ENCODE measurements at regions not wholly inside any gene's neighbourhood (a gene's known extent, or its start where the extent isn't known, plus 50 kb on each side); places are given as distances from the start of the nearest gene placed in this dataset.

DNA sequence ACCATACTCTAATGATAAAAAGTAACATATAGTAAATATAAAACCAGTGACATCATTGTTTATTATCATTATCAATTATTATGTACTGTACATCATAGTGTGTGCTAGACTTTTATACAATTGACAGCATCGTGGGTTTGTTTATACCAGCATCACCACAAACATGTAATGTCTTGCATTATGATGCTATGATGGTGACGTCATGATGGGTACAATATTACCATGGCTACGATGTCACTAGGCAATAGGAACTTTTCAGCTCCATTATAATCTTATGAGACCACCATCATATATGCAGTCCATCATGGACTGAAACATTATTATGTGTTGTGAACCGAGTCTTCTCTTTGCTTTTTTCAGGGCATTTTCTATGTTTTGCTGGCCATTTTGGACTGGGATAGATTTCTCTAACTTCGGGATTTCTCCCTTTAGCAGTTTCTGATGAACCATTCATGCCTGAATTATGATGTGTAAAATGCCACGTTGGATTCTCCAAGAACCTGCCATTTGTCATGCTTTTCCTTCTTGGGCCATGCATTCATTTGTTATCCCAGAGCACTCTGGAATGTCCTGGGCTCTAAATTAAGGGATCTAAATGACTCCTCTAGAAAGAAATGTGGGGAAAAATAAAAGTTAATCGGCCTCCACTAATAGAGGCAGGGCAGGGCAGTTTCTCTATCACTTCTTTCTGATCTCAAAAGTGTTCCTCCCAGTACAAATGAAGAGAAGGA lies 325.6 kb upstream of the TNP1 start:
- TF ChIP-seq, protein P1, sequence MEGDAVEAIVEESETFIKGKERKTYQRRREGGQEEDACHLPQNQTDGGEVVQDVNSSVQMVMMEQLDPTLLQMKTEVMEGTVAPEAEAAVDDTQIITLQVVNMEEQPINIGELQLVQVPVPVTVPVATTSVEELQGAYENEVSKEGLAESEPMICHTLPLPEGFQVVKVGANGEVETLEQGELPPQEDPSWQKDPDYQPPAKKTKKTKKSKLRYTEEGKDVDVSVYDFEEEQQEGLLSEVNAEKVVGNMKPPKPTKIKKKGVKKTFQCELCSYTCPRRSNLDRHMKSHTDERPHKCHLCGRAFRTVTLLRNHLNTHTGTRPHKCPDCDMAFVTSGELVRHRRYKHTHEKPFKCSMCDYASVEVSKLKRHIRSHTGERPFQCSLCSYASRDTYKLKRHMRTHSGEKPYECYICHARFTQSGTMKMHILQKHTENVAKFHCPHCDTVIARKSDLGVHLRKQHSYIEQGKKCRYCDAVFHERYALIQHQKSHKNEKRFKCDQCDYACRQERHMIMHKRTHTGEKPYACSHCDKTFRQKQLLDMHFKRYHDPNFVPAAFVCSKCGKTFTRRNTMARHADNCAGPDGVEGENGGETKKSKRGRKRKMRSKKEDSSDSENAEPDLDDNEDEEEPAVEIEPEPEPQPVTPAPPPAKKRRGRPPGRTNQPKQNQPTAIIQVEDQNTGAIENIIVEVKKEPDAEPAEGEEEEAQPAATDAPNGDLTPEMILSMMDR (IDR thresholded peaks at IDR 0.05; ENCODE audit: partially characterized antibody, unreplicated experiment) = no peak
- no peaks in the 10 kb centered on the region for H3K9me3 Mint-ChIP-seq (ENCODE audit: unreplicated experiment)
- DNase-seq = no peak
- no peaks in the 10 kb centered on the region for H3K36me3 Mint-ChIP-seq (ENCODE audit: unreplicated experiment)
- no peak overlapping the region for H3K27ac Mint-ChIP-seq (ENCODE audit: unreplicated experiment)
- no peaks in the 10 kb centered on the region for H3K27me3 Mint-ChIP-seq (ENCODE audit: unreplicated experiment)
- H3K4me1 Mint-ChIP-seq (ENCODE audit: low read depth, unreplicated experiment) = no peaks in the 10 kb centered on the region
- no peak overlapping the region for H3K4me3 Mint-ChIP-seq (ENCODE audit: unreplicated experiment)

DNA sequence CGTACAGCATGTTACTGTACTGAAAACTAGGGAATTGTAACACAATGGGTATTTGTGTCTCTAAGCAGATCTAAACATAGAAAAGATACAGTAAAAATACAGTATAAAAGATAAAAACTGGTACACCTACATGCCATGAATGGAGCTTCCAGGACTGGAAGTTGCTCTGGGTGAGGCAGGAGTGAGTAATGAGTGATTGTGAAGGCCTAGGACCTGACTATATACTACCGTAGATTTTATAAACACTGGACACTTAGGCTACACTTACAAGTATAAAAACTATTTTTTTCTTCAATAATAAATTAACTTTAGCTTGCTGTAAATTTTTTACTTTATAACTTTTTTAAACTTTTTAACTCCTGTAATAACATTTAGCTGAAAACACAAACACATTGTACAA lies 324.4 kb upstream of the TNP1 start:
- Mint-ChIP-seq H3K27me3 (ENCODE audit: unreplicated experiment) (no peaks in the 10 kb centered on the region), H3K36me3 (ENCODE audit: unreplicated experiment) (no peaks in the 10 kb centered on the region), H3K4me3 (ENCODE audit: unreplicated experiment) (no peak overlapping the region), H3K27ac (ENCODE audit: unreplicated experiment) (no peak overlapping the region), H3K4me1 (ENCODE audit: low read depth, unreplicated experiment) (no peaks in the 10 kb centered on the region), H3K9me3 (ENCODE audit: unreplicated experiment) (no peaks in the 10 kb centered on the region)
- TF ChIP-seq, protein P1 (IDR thresholded peaks at IDR 0.05; ENCODE audit: partially characterized antibody, unreplicated experiment) = no peak
- DNase-seq = no peak

DNA sequence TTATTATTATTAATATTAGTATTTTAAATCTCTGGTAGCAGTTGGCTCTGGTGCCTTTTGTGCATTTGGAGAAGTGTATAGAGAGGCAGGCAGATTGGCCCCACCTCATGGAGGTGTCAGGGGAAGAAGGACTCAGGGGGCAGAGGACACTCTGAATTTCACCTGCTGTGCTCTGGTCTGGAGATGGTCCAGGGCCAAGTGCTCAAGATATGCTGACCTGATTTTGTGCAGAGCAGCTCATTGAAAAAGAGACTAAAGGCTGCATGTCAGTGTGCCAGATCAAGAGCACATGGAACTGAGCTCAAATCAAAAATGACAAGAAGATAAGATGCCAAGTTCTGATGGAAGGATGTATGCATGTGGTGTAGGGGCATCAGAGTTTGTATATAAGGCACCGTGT lies 323.6 kb upstream of the TNP1 start:
- DNase-seq = no peak
- Mint-ChIP-seq H3K27ac (ENCODE audit: unreplicated experiment) (no peak overlapping the region), H3K36me3 (ENCODE audit: unreplicated experiment) (peaks cover 3% of the 10 kb centered on the region), H3K4me3 (ENCODE audit: unreplicated experiment) (no peak overlapping the region), H3K9me3 (ENCODE audit: unreplicated experiment) (no peaks in the 10 kb centered on the region), H3K4me1 (ENCODE audit: low read depth, unreplicated experiment) (no peaks in the 10 kb centered on the region), H3K27me3 (ENCODE audit: unreplicated experiment) (no peaks in the 10 kb centered on the region)
- TF ChIP-seq, protein P1 (IDR thresholded peaks at IDR 0.05; ENCODE audit: partially characterized antibody, unreplicated experiment) = no peak

DNA sequence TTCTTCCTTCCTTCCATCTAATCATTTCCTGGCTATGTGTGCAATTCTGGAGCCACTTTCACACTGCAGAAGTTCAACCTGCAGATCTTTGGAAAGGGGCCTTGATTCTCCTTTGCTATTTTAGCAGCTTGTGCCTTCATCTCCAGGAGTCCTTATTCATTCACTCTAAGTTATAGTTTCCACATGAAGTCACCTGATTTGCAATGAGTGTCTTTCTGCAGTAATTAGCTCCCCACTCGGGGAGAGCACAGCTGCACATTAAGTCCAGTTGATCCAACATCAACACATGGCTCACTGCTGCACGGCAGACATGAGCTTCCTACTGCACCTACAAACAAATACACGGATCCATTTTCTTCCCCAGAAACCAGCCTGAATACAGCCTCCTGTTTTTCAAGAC lies 323.1 kb upstream of the TNP1 start:
- Mint-ChIP-seq H3K4me3 (ENCODE audit: unreplicated experiment) (no peak overlapping the region), H3K9me3 (ENCODE audit: unreplicated experiment) (no peaks in the 10 kb centered on the region), H3K4me1 (ENCODE audit: low read depth, unreplicated experiment) (no peaks in the 10 kb centered on the region), H3K27me3 (ENCODE audit: unreplicated experiment) (no peaks in the 10 kb centered on the region), H3K27ac (ENCODE audit: unreplicated experiment) (no peak overlapping the region), H3K36me3 (ENCODE audit: unreplicated experiment) (peaks cover 6% of the 10 kb centered on the region)
- DNase-seq = no peak
- TF ChIP-seq, protein P1 (IDR thresholded peaks at IDR 0.05; ENCODE audit: partially characterized antibody, unreplicated experiment) = no peak

DNA sequence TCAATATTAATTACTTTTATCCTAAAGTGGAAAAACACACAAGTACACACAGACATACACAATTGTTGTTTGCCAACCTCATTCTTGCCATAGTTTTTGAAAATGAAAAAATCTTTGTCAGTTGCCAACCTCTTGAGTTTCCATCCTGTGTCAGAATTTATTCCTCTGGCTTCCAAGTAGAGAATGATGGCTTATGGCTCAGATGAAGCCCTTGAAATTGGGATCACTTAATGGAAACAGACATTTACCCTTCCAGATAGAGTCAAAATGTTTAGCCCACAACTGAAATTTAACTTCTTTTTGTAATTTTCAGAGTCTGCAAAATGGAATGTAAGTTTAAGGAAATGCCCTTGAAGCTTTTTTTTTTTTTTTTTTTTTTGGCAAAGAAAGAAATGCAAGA lies 321.6 kb upstream of the TNP1 start:
- H3K4me1 Mint-ChIP-seq (ENCODE audit: low read depth, unreplicated experiment) = no peaks in the 10 kb centered on the region
- no peak for DNase-seq
- H3K9me3 Mint-ChIP-seq (ENCODE audit: unreplicated experiment) = no peaks in the 10 kb centered on the region
- no peaks in the 10 kb centered on the region for H3K27me3 Mint-ChIP-seq (ENCODE audit: unreplicated experiment)
- TF ChIP-seq, protein P1 (IDR thresholded peaks at IDR 0.05; ENCODE audit: partially characterized antibody, unreplicated experiment) = no peak
- no peak overlapping the region for H3K4me3 Mint-ChIP-seq (ENCODE audit: unreplicated experiment)
- H3K36me3 Mint-ChIP-seq (ENCODE audit: unreplicated experiment) = peaks cover 14% of the 10 kb centered on the region
- no peak overlapping the region for H3K27ac Mint-ChIP-seq (ENCODE audit: unreplicated experiment)

Measured in glutamatergic neuron (in vitro differentiated cells).